PC-3 (cell line): ENCODE measurements at regions not wholly inside any gene's neighbourhood (a gene's known extent, or its start where the extent isn't known, plus 50 kb on each side); places are given as distances from the start of the nearest gene placed in this dataset.

Experiments
- ATAC-seq: fragments of 200-7000 bp; cut with Tn5 transposase; 2 replicates; pipeline ENCODE4 v1.9.1; 2020; ENCODE audit warnings: mild to moderate bottlenecking, moderate library complexity
- BruUV-seq: library from RNA; stranded (reverse); fragments of 400-500 nt; replicated peaks from 2 replicates; lab custom pipeline; 2021; lab: Mats Ljungman, UMichigan
- CTCF ChIA-PET: fragments of 300-600 bp; sonication (Branson Sonifier 250); formaldehyde crosslinking; loops from one replicate; lab custom pipeline; 2022; ENCODE audit warnings: antibody characterized with exemption; lab: Charles Lee
- POLR2A ChIA-PET: fragments of 300-600 bp; sonication (Branson Sonifier 250); formaldehyde crosslinking; loops from one replicate; lab custom pipeline; 2022; ENCODE audit warnings: antibody characterized with exemption; ENCODE audit not compliant: unreplicated experiment; lab: Charles Lee
- DNase-seq: peaks from one replicate; pipeline ENCODE4 v3.0.0-alpha.2; 2015
- H2AFZ ChIP-seq: fragments of 300-600 bp; sonication (generic); 2 replicates; pipeline ENCODE4 v1.6.0; 2016; ENCODE audit warnings: antibody characterized with exemption, low read length
- H3F3A ChIP-seq: fragments of 300-600 bp; sonication (generic); one replicate; pipeline ENCODE4 v1.6.0; 2017; ENCODE audit warnings: antibody characterized with exemption, low read length, control low read depth, mild to moderate bottlenecking; ENCODE audit not compliant: unreplicated experiment
- H3K27ac ChIP-seq: fragments of 300-600 bp; sonication (generic); 2 replicates; pipeline ENCODE4 v1.5.1; 2016; ENCODE audit warnings: mild to moderate bottlenecking, low read length
- H3K27me3 ChIP-seq: fragments of 300-600 bp; sonication (generic); 2 replicates; pipeline ENCODE4 v1.6.1; 2016; ENCODE audit warnings: low read length, mixed read lengths
- H3K36me3 ChIP-seq: fragments of 300-600 bp; sonication (generic); 2 replicates; pipeline ENCODE4 v1.6.1; 2016; ENCODE audit warnings: low read depth, mixed run types, low read length, mixed read lengths
- H3K4me1 ChIP-seq: fragments of 300-600 bp; sonication (generic); 2 replicates; pipeline ENCODE4 v1.5.1; 2016; ENCODE audit warnings: low read length; ENCODE audit not compliant: insufficient read depth
- H3K4me2 ChIP-seq: fragments of 300-600 bp; sonication (generic); 2 replicates; pipeline ENCODE4 v1.6.0; 2016; ENCODE audit warnings: low read length
- H3K4me3 ChIP-seq: fragments of 300-600 bp; sonication (generic); 2 replicates; pipeline ENCODE4 v1.5.1; 2016; ENCODE audit warnings: mild to moderate bottlenecking, low read length, mixed read lengths
- H3K79me2 ChIP-seq: fragments of 300-600 bp; sonication (generic); 2 replicates; pipeline ENCODE4 v1.6.1; 2017; ENCODE audit warnings: low read length, mixed read lengths
- H3K9ac ChIP-seq: fragments of 300-600 bp; sonication (generic); 2 replicates; pipeline ENCODE4 v1.6.0; 2016; ENCODE audit warnings: mild to moderate bottlenecking, low read length
- H3K9me2 ChIP-seq: fragments of 300-600 bp; sonication (generic); replicated peaks from 2 replicates; pipeline ENCODE4 v1.6.1; 2016; ENCODE audit warnings: mixed run types, low read length, mixed read lengths
- H3K9me3 ChIP-seq: fragments of 300-600 bp; sonication (generic); 2 replicates; pipeline ENCODE4 v1.6.1; 2016; ENCODE audit warnings: low read length, mixed read lengths
- H4K20me1 ChIP-seq: fragments of 300-600 bp; sonication (generic); 2 replicates; pipeline ENCODE4 v1.6.1; 2016; ENCODE audit warnings: low read length, mixed read lengths
- EZH2 ChIP-seq: fragments of 300-600 bp; sonication (generic); IDR thresholded peaks from one replicate; pipeline ENCODE4 v1.6.1; 2017; ENCODE audit warnings: antibody characterized with exemption, mild to moderate bottlenecking, low read length; ENCODE audit not compliant: unreplicated experiment
- EZH2phosphoT487 ChIP-seq: fragments of 300-600 bp; sonication (generic); IDR thresholded peaks from 2 replicates; pipeline ENCODE4 v1.6.1; 2018; ENCODE audit warnings: mild to moderate bottlenecking, antibody characterized with exemption, low read length, borderline replicate concordance
- intact Hi-C: fragments of 100-400 bp; cut with micrococcal nuclease; formaldehyde crosslinking; loops from 2 replicates; pipeline ENCODE4 v1.9.0; 2023
- TF ChIP-seq, protein P1 (sequence below): fragments of 300-600 bp; sonication (generic); conservative IDR thresholded peaks from 2 replicates; pipeline ENCODE4 v1.5.1; 2017; ENCODE audit warnings: antibody characterized with exemption, low read depth, mild to moderate bottlenecking, low read length

GRCh38 chr16:24452724-24453123 is 86.6 kb upstream of the RBBP6 start:
- H3F3A ChIP-seq: no peaks in the 10 kb centered on the region
- H3K4me1 ChIP-seq: no peaks in the 10 kb centered on the region
- H2AFZ ChIP-seq: no peak overlapping the region
- no peak overlapping the region for H3K9ac ChIP-seq
- BruUV-seq: no TSS peak
- DNase-seq (no peak), ATAC-seq (no peak)
- TF ChIP-seq EZH2phosphoT487 (no peak), EZH2 (no peak)
- TF ChIP-seq, protein P1, sequence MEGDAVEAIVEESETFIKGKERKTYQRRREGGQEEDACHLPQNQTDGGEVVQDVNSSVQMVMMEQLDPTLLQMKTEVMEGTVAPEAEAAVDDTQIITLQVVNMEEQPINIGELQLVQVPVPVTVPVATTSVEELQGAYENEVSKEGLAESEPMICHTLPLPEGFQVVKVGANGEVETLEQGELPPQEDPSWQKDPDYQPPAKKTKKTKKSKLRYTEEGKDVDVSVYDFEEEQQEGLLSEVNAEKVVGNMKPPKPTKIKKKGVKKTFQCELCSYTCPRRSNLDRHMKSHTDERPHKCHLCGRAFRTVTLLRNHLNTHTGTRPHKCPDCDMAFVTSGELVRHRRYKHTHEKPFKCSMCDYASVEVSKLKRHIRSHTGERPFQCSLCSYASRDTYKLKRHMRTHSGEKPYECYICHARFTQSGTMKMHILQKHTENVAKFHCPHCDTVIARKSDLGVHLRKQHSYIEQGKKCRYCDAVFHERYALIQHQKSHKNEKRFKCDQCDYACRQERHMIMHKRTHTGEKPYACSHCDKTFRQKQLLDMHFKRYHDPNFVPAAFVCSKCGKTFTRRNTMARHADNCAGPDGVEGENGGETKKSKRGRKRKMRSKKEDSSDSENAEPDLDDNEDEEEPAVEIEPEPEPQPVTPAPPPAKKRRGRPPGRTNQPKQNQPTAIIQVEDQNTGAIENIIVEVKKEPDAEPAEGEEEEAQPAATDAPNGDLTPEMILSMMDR: no peak
- no peak overlapping the region for H3K27ac ChIP-seq
- H3K36me3 ChIP-seq: no peaks in the 10 kb centered on the region
- no peaks in the 10 kb centered on the region for H3K9me3 ChIP-seq
- POLR2A ChIA-PET: no interaction called here
- no peaks in the 10 kb centered on the region for H3K79me2 ChIP-seq
- CTCF ChIA-PET: no interaction called here
- H3K9me2 ChIP-seq: no peaks in the 10 kb centered on the region
- intact Hi-C loops: no loop called here
- H3K27me3 ChIP-seq: peaks cover 15% of the 10 kb centered on the region
- H3K4me3 ChIP-seq: no peak overlapping the region
- no peaks in the 10 kb centered on the region for H4K20me1 ChIP-seq
- no peak overlapping the region for H3K4me2 ChIP-seq

GRCh38 chr16:24463196-24463945 is 76.0 kb upstream of the RBBP6 start:
- BruUV-seq: no TSS peak
- CTCF ChIA-PET: no interaction called here
- POLR2A ChIA-PET: no interaction called here
- Histone ChIP-seq H3F3A (no peaks in the 10 kb centered on the region), H3K9me2 (no peaks in the 10 kb centered on the region), H3K9ac (no peak overlapping the region), H3K4me2 (no peak overlapping the region), H3K27me3 (no peaks in the 10 kb centered on the region), H4K20me1 (no peaks in the 10 kb centered on the region), H3K36me3 (no peaks in the 10 kb centered on the region), H3K9me3 (no peaks in the 10 kb centered on the region), H3K4me3 (no peak overlapping the region), H3K4me1 (no peaks in the 10 kb centered on the region), H2AFZ (no peak overlapping the region), H3K27ac (no peak overlapping the region), H3K79me2 (no peaks in the 10 kb centered on the region)
- ATAC-seq (no peak), DNase-seq (no peak)
- intact Hi-C loops: no loop called here
- TF ChIP-seq EZH2: no peak
- TF ChIP-seq, protein P1: no peak
